HG03097 (cell line): ENCODE measurements at regions not wholly inside any gene's neighbourhood (a gene's known extent, or its start where the extent isn't known, plus 50 kb on each side); places are given as distances from the start of the nearest gene placed in this dataset.
A peak's percentile ranks its signal among the peaks of the same experiment; 100 is the strongest.

Experiments
- ATAC-seq: cut with Tn5 transposase; IDR thresholded peaks from one replicate; pipeline ENCODE4 v1.9.1; 2021; ENCODE audit not compliant: unreplicated experiment, low FRiP score

- ATAC-seq = no peak
These were observed 83.4 kb upstream of the NANOGP8 start for GRCh38 chr15:35168464-35168863.

DNA sequence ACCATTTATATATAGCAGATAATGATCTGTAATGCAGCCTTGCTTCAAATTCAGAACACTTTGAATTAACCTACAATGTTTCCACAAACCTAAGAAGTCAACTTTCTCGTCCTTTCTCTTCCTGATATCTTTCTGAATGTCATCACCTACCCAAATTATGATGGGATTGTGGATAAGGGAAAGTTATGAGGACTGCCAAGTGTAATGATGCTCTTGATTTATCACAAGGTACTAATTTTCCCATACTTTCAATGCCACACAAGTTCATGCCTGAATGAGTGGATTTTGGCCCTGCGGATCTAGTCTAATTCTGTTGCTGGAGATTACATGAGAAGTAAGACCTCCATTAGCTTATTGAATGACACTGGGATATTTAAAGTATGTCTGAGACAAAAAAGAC is 82.6 kb upstream of the NANOGP8 start:
- ATAC-seq = no peak

GRCh38 chr15:35166730-35167359 is 81.8 kb upstream of the NANOGP8 start:
- ATAC-seq = no peak

DNA sequence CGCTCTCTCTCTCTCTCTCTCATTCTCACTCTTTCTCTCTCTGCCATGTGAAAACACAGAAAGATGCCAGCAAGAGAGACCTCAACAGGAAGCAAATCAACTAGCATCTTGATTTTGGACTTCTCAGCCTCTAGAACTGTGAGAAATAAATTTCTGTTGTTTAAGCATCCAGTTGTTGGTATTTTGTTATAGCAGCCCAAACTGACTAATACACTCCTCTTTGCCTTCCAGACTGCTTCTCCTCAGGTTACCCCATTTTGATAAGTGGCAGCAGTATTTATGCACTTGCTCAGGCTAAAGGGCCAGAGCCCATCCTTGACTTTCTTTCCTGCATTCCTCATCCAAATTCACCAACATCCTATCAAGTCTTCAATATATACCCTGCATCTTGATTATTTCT is 76.6 kb upstream of the NANOGP8 start:
- ATAC-seq = no peak

DNA sequence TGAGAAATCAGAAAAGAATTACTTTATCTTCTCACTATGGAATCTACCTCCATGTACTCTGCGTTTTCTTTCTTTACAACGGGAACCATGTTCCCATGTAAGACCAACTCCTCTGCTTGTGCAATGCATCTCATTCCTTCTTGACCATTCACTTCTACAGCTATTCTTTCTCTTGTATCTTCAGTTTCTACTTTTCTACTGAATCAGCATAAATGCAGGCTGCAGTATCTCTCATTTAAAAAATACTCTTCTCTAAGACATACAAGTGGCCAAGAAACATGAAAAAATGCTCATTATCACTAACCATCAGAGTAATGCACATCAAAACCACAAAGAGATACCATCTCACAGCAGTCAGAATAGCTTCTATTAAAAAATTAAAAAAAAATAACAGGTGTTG is 74.1 kb upstream of the NANOGP8 start:
- no peak for ATAC-seq

GRCh38 chr15:35151782-35152181 is 66.7 kb upstream of the NANOGP8 start:
- no peak for ATAC-seq

GRCh38 chr15:35151381-35151780 is 66.3 kb upstream of the NANOGP8 start:
- no peak for ATAC-seq

GRCh38 chr15:35150361-35150760 is 65.3 kb upstream of the NANOGP8 start:
- ATAC-seq = no peak

- ATAC-seq = no peak
These were observed 60.2 kb upstream of the NANOGP8 start for GRCh38 chr15:35145336-35145735.

DNA sequence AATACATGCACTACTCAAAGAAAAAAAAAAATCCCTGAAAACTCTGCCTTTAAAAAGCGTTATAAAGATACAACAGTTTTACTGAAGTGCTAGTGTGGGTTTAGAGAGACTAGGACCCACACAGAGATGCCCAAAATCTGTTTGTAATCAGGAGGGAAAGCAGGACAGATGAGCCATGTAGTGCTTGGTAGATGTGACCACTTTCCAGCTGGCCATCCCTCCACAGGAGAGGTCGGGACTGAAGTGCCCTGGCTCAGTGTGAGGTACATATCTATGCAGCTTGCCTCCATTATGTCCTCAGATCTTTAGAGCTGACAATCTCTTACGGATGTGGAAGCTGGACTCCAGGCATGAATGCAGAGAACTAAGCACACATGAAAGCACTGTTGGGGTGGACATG is 57.5 kb upstream of the NANOGP8 start:
- no peak for ATAC-seq

DNA sequence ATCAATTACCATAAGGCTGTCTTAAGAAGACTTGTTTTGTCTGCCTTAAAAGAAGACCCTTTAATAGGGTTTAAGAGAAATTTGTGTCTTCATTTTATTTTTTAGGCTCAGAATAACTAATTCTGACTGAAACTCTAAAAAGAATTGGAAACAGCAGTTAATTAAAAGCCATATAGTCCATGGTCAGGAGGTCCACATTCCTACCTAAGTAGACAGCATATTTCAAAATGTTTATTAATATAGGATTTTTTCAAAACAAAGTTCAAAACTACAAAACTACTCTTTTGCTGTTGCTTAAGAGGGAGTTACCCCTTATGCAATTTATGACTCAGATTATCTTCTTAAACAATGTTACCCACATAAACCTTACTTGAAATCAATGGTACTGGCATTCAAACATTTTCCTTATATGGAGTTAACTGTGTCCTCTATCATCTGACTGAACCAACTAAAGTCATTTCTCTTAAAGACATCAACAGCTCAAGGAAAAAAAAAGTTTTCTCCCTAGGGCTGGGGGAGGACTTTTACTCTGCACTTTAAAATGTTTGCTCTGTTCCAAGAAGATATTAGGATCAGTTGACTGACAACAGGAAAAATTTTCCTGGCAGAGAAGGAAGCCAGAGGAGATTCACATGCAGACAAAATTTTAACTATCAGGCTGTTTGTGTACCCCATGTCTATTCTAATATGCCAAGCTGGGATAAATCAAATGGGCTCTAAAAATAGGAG is 56.8 kb upstream of the NANOGP8 start:
- no peak for ATAC-seq

- no peak for ATAC-seq
These were observed 54.7 kb upstream of the NANOGP8 start for GRCh38 chr15:35139822-35140221.

GRCh38 chr15:35137190-35137574 is 52.1 kb upstream of the NANOGP8 start:
- ATAC-seq = no peak

- ATAC-seq = peak; percentile 97
These were observed 51.5 kb upstream of the NANOGP8 start for GRCh38 chr15:35136321-35137189.
